Activated CD8-positive, alpha-beta T cell treated with anti-CD3 and anti-CD28 coated beads for 36 hours (primary cell): ENCODE measurements at regions not wholly inside any gene's neighbourhood (a gene's known extent, or its start where the extent isn't known, plus 50 kb on each side); places are given as distances from the start of the nearest gene placed in this dataset.

Source experiments
- ATAC-seq: fragments of 200-7000 bp; cut with Tn5 transposase; one replicate; pipeline ENCODE4 v1.10.0; 2021; ENCODE audit warnings: mild to moderate bottlenecking, moderate library complexity
- CTCF ChIA-PET: fragments of 350-600 bp; sonication (Branson Sonifier 250); formaldehyde crosslinking; loops from one replicate; lab custom pipeline; 2021; ENCODE audit warnings: antibody characterized with exemption; lab: Charles Lee
- POLR2A ChIA-PET: fragments of 350-600 bp; sonication (Branson Sonifier 250); formaldehyde crosslinking; loops from one replicate; lab custom pipeline; 2021; ENCODE audit warnings: antibody characterized with exemption; lab: Charles Lee
- DNase-seq: peaks from one replicate; pipeline ENCODE4 v3.0.0-alpha.2; 2020
- H3K27ac Mint-ChIP-seq: one replicate; pipeline ENCODE4 v1.8.0; 2021; ENCODE audit warnings: mild to moderate bottlenecking, mixed read lengths
- H3K27me3 Mint-ChIP-seq: one replicate; pipeline ENCODE4 v1.8.0; 2021; ENCODE audit warnings: mixed read lengths
- H3K36me3 Mint-ChIP-seq: one replicate; pipeline ENCODE4 v1.8.0; 2021; ENCODE audit warnings: low read depth, mixed read lengths
- H3K4me1 Mint-ChIP-seq: one replicate; pipeline ENCODE4 v1.8.0; 2021; ENCODE audit warnings: low read depth, mixed read lengths
- H3K4me3 Mint-ChIP-seq: one replicate; pipeline ENCODE4 v1.8.0; 2021; ENCODE audit warnings: mild to moderate bottlenecking, moderate library complexity, mixed read lengths
- H3K9me3 Mint-ChIP-seq: one replicate; pipeline ENCODE4 v1.8.0; 2021; ENCODE audit warnings: mixed read lengths
- intact Hi-C: fragments of 100-400 bp; cut with micrococcal nuclease; formaldehyde crosslinking; loops from one replicate; pipeline ENCODE4 v1.10.0; 2022
- TF ChIP-seq, protein P1 (sequence below): fragments of 200-600 bp; IDR thresholded peaks from one replicate; pipeline ENCODE4 v1.8.0; 2022; ENCODE audit warnings: antibody characterized with exemption, mild to moderate bottlenecking

DNA sequence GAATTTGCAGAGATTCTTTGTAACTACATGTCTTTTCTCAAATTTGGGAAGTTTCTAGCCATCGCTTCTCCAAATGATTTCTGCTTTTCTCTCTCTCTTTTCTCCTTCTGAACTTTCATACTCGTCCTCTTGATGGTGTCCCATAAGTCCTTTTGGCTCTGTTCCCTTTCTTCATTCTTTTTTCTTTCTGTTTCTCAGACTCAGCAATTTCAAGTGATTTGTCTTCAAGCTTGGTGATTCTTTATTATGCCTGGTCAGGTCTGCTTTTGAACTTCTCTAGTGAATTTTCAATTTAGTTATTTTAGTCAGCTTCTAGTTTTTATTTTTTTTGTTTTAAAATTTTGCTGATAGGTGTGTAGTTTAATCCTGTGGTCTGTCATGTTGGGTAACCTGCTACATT is 57.6 kb upstream of the EEF1E1 start:
- DNase-seq: no peak
- ATAC-seq: no peak
- Mint-ChIP-seq H3K4me3 (no peak overlapping the region), H3K27ac (no peak overlapping the region), H3K36me3 (no peaks in the 10 kb centered on the region), H3K27me3 (peaks cover 11% of the 10 kb centered on the region), H3K9me3 (peaks cover 3% of the 10 kb centered on the region), H3K4me1 (no peaks in the 10 kb centered on the region)
- TF ChIP-seq, protein P1, sequence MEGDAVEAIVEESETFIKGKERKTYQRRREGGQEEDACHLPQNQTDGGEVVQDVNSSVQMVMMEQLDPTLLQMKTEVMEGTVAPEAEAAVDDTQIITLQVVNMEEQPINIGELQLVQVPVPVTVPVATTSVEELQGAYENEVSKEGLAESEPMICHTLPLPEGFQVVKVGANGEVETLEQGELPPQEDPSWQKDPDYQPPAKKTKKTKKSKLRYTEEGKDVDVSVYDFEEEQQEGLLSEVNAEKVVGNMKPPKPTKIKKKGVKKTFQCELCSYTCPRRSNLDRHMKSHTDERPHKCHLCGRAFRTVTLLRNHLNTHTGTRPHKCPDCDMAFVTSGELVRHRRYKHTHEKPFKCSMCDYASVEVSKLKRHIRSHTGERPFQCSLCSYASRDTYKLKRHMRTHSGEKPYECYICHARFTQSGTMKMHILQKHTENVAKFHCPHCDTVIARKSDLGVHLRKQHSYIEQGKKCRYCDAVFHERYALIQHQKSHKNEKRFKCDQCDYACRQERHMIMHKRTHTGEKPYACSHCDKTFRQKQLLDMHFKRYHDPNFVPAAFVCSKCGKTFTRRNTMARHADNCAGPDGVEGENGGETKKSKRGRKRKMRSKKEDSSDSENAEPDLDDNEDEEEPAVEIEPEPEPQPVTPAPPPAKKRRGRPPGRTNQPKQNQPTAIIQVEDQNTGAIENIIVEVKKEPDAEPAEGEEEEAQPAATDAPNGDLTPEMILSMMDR: no peak
- ChIA-PET CTCF (interaction anchor here (0.6 to 0.9 kb wide), 2 partner anchors 23 to 59 kb away, joined by 3 to 4 read pairs; no protein-coding TSS in a partner anchor), POLR2A (no interaction called here)
- intact Hi-C loops: no loop called here

DNA sequence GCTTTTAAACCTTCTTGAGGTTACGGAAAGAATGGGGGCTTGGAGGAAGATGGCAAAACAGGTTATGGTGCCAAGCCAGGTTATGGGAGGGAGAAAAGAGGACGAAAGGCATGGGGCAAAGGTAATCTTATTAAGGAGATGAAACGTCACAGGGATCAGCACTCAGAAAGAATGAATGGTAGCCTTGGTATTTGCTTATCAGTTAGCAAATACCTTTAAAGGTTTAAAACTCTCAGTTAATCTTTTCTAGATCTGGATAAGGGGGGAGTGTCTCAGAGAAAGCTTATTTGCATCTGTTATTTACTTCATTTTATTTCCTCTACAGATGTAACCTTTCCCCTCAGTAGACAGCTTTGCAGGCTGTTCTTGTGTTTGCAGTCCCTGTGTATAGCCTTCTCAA is 55.5 kb upstream of the EEF1E1 start:
- Mint-ChIP-seq H3K4me3 (no peak overlapping the region), H3K27me3 (peaks cover 16% of the 10 kb centered on the region), H3K9me3 (peaks cover 3% of the 10 kb centered on the region), H3K4me1 (no peaks in the 10 kb centered on the region), H3K27ac (no peak overlapping the region), H3K36me3 (no peaks in the 10 kb centered on the region)
- intact Hi-C loops: no loop called here
- ChIA-PET POLR2A (no interaction called here), CTCF (no interaction called here)
- ATAC-seq: no peak
- TF ChIP-seq, protein P1: no peak
- no peak for DNase-seq

DNA sequence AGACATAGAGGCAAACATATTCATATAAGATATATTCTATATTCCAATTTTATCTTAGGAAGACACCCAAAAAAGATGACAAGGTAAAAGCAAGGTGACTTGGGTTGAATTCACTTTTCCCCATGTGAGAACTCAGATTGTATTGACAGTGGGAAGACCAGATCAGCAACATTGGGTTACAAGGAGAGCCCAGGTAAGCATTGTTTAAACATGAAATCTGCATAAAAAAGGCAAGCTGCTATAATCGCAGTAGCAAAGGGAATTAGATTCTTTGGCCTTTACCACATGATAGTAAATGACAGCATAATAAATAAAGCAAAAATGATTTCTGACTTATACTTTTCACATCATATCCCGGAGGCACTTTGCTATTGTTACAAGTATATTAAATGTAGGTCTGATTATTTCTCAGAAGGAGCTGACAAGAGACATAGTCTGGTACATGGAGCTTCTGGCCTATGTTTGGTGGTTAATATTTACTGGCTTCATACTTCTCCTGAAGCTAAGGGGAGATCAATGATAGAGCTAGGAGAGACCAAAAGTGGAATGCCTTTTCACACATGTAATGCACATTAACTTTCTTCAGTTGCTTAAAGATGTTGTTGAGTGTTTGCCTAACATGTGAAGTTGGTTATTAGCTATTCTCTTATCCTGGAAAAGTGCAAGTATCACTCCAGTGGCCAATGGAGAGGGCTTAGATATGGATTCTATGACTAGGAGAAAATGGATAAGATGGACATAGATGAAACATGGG is 53.1 kb upstream of the EEF1E1 start:
- no peak overlapping the region for H3K27ac Mint-ChIP-seq
- POLR2A ChIA-PET: no interaction called here
- TF ChIP-seq, protein P1: no peak
- CTCF ChIA-PET: interaction anchor here (1.7 to 1.9 kb wide), 2 partner anchors 24 to 64 kb away, joined by 3 to 6 read pairs; no protein-coding TSS in a partner anchor
- peaks cover 14% of the 10 kb centered on the region for H3K27me3 Mint-ChIP-seq
- intact Hi-C loops: no loop called here
- no peaks in the 10 kb centered on the region for H3K36me3 Mint-ChIP-seq
- ATAC-seq: no peak
- no peak overlapping the region for H3K4me3 Mint-ChIP-seq
- H3K4me1 Mint-ChIP-seq: no peaks in the 10 kb centered on the region
- H3K9me3 Mint-ChIP-seq: peaks cover 3% of the 10 kb centered on the region
- no peak for DNase-seq
